DOHH2 (cell line): ENCODE measurements at regions not wholly inside any gene's neighbourhood (a gene's known extent, or its start where the extent isn't known, plus 50 kb on each side); places are given as distances from the start of the nearest gene placed in this dataset.

Experiments
- EZH2phosphoT487 ChIP-seq: fragments of 200-600 bp; sonication (generic); IDR thresholded peaks from 2 replicates; pipeline ENCODE4 v1.6.1; 2017; ENCODE audit warnings: borderline replicate concordance, mild to moderate bottlenecking, antibody characterized with exemption, low read length, moderate library complexity, mixed read lengths
- TF ChIP-seq, protein P1 (sequence below): fragments of 200-600 bp; sonication (generic); IDR thresholded peaks from one replicate; pipeline ENCODE4 v1.5.1; 2014; ENCODE audit warnings: antibody characterized with exemption, mild to moderate bottlenecking, low read depth, low read length; ENCODE audit not compliant: poor library complexity, severe bottlenecking

DNA sequence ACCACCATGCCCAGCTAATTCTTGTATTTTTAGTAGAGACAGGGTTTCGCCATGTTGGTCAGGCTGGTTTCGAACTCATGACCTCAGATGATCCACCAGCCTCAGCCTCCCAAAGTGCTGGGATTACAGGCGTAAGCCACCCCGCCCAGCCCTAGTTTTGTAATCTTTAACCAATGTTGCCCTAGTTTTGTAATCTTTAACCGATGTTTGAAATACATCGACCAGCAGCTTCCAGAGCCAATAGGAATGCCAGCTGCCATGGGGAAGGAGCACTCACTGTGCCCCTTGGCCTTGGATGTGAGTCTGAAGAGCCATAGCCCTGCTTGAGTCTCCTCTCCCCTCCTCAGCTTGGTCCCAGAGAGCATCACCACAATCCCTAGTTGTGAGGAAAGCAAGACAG is 209.3 kb upstream of the RGS6 start:
- TF ChIP-seq, protein P1, sequence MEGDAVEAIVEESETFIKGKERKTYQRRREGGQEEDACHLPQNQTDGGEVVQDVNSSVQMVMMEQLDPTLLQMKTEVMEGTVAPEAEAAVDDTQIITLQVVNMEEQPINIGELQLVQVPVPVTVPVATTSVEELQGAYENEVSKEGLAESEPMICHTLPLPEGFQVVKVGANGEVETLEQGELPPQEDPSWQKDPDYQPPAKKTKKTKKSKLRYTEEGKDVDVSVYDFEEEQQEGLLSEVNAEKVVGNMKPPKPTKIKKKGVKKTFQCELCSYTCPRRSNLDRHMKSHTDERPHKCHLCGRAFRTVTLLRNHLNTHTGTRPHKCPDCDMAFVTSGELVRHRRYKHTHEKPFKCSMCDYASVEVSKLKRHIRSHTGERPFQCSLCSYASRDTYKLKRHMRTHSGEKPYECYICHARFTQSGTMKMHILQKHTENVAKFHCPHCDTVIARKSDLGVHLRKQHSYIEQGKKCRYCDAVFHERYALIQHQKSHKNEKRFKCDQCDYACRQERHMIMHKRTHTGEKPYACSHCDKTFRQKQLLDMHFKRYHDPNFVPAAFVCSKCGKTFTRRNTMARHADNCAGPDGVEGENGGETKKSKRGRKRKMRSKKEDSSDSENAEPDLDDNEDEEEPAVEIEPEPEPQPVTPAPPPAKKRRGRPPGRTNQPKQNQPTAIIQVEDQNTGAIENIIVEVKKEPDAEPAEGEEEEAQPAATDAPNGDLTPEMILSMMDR: no peak
- no peak for TF ChIP-seq EZH2phosphoT487
